ENCODE measurements at regions not wholly inside any gene's neighbourhood (a gene's known extent, or its start where the extent isn't known, plus 50 kb on each side); places are given as distances from the start of the nearest gene placed in this dataset.

DNA sequence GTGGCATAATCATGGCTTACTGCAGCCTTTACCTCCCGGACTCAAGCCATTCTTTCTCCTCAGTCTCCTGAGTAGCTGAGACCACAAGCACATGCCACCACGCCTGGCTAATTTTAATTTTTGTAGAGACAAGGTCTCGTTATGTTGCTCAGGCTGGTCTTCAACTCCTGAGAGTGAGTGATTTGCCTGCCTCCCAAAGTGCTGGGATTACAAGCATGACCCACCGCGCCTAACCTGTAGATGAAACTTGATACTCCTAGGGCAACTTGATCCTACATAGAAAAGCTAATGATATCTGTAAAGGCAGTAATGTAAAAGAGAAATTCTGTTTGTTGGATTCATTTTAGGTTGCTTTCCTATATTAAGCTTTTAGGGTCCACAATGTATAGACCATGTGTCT, 391.9 kb upstream of the THRB start:
- Histone ChIP-seq H3K9me3 (ENCODE audit: control insufficient read depth in 5 of 5, low read length in 5 of 5) (no peaks in the 10 kb centered on the region), H3K4me3 (ENCODE audit: low read depth in 1 of 5, low read length in 5 of 5) (no peak overlapping the region), H3K27ac (ENCODE audit: low read depth, low read length) (no peak overlapping the region), H3K4me1 (ENCODE audit: control insufficient read depth in 5 of 5, insufficient read depth in 5 of 5, low read length in 5 of 5) (no peaks in the 10 kb centered on the region), H3K27me3 (ENCODE audit: control insufficient read depth in 5 of 5, insufficient read depth in 4 of 5, low read length in 5 of 5) (no peaks in the 10 kb centered on the region), H3K36me3 (ENCODE audit: control insufficient read depth in 5 of 5, insufficient read depth in 5 of 5, low read length in 5 of 5) (no peaks in the 10 kb centered on the region), H3K9ac (ENCODE audit: low read length in 5 of 5) (no peak overlapping the region)

DNA sequence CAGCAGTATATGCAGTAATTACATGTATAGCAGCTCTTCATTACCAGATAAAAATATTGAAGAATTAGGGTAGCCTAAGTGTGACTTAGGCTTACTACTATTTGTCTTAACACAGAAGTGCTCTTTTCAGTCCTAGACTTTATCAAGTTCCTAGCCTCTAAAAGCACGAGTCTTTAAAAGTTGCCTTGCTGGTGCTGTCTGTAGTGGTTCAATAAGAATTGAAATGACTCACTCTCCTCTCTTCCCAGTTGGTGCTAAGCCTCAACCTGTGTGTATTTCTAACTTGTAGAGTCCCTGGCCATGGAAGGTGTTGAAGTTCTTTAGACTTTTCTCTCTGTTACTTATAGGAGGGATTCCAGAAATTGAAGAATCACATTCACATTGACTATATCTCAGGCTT, 395.4 kb upstream of the THRB start:
- Histone ChIP-seq H3K36me3 (ENCODE audit: control insufficient read depth in 5 of 5, insufficient read depth in 5 of 5, low read length in 5 of 5) (no peaks in the 10 kb centered on the region), H3K9me3 (ENCODE audit: control insufficient read depth in 5 of 5, low read length in 5 of 5) (peaks cover 0 to 3% (median 0%) of the 10 kb centered on the region in 5 donors), H3K4me1 (ENCODE audit: control insufficient read depth in 5 of 5, insufficient read depth in 5 of 5, low read length in 5 of 5) (no peaks in the 10 kb centered on the region), H3K4me3 (ENCODE audit: low read depth in 1 of 5, low read length in 5 of 5) (no peak overlapping the region), H3K27me3 (ENCODE audit: control insufficient read depth in 5 of 5, insufficient read depth in 4 of 5, low read length in 5 of 5) (no peaks in the 10 kb centered on the region), H3K9ac (ENCODE audit: low read length in 5 of 5) (no peak overlapping the region), H3K27ac (ENCODE audit: low read depth, low read length) (no peak overlapping the region)

- H3K27me3 ChIP-seq (ENCODE audit: control insufficient read depth in 5 of 5, insufficient read depth in 4 of 5, low read length in 5 of 5) = no peaks in the 10 kb centered on the region
- no peaks in the 10 kb centered on the region for H3K4me1 ChIP-seq (ENCODE audit: control insufficient read depth in 5 of 5, insufficient read depth in 5 of 5, low read length in 5 of 5)
- H3K36me3 ChIP-seq (ENCODE audit: control insufficient read depth in 5 of 5, insufficient read depth in 5 of 5, low read length in 5 of 5) = no peaks in the 10 kb centered on the region
- peaks cover 0 to under 1% (median 0%) of the 10 kb centered on the region in 5 donors for H3K9me3 ChIP-seq (ENCODE audit: control insufficient read depth in 5 of 5, low read length in 5 of 5)
- no peak overlapping the region for H3K27ac ChIP-seq (ENCODE audit: low read depth, low read length)
- no peak overlapping the region for H3K4me3 ChIP-seq (ENCODE audit: low read depth in 1 of 5, low read length in 5 of 5)
- H3K9ac ChIP-seq (ENCODE audit: low read length in 5 of 5) = no peak overlapping the region
Observed at GRCh38 chr3:24899373-24899772, 404.7 kb upstream of the THRB start.

DNA sequence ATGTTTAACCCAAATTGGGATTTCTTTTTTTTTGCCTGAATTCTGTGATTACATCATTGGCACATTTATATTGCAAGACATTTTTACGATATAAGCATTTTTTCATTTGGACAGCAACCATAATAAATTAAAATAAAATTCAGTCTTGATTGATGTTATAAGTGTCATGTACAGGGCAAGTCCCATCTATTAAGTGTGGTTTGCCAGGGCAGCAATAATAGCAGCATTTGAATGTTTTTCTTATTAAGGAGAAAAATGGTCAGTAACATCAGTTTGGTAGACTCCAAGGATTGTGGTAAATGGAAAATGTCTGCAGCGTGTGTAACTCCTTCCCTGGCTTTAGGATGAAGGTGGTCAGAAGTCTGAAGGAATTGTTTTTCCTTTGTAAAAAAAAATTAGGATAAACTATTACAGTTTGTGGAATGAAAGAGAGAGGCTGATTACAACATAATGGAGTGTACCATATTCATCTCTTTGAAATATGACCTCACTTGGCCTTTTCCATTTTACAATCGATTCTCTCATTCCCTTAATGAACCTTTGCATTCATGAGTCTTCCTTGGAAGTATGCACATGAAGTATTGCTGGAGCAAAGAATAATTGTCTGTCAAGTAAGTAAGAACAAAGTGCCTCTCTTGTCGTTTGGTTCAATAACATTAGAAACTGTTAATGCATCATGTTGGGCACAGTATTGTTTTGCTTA, 405.4 kb upstream of the THRB start:
- Histone ChIP-seq H3K4me1 (ENCODE audit: control insufficient read depth in 5 of 5, insufficient read depth in 5 of 5, low read length in 5 of 5) (no peaks in the 10 kb centered on the region), H3K4me3 (ENCODE audit: low read depth in 1 of 5, low read length in 5 of 5) (no peak overlapping the region), H3K27me3 (ENCODE audit: control insufficient read depth in 5 of 5, insufficient read depth in 4 of 5, low read length in 5 of 5) (no peaks in the 10 kb centered on the region), H3K36me3 (ENCODE audit: control insufficient read depth in 5 of 5, insufficient read depth in 5 of 5, low read length in 5 of 5) (no peaks in the 10 kb centered on the region), H3K27ac (ENCODE audit: low read depth, low read length) (no peak overlapping the region), H3K9ac (ENCODE audit: low read length in 5 of 5) (no peak overlapping the region), H3K9me3 (ENCODE audit: control insufficient read depth in 5 of 5, low read length in 5 of 5) (no peaks in the 10 kb centered on the region)

DNA sequence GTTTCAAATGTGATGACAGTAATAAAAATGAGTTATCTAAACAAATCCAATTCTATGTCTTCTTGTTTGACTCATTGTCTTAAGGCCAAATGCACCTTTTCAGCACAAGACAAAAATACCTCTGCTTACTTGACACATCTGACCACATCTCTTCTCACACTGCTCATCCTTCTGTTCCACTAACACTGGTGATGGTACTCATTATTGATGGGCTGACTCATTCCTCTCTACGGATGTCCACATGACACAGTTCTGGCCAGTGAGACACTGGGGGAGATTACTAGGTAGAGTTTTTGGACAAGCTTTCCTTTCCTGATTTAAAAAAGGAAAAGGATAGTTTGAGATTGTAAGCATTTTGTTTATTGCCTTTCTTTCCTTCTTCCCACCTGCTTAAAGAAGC, 410.6 kb upstream of the THRB start:
- Histone ChIP-seq H3K27me3 (ENCODE audit: control insufficient read depth in 5 of 5, insufficient read depth in 4 of 5, low read length in 5 of 5) (no peaks in the 10 kb centered on the region), H3K36me3 (ENCODE audit: control insufficient read depth in 5 of 5, insufficient read depth in 5 of 5, low read length in 5 of 5) (no peaks in the 10 kb centered on the region), H3K9me3 (ENCODE audit: control insufficient read depth in 5 of 5, low read length in 5 of 5) (no peaks in the 10 kb centered on the region), H3K4me1 (ENCODE audit: control insufficient read depth in 5 of 5, insufficient read depth in 5 of 5, low read length in 5 of 5) (peaks cover 0 to 2% (median 0%) of the 10 kb centered on the region in 5 donors), H3K4me3 (ENCODE audit: low read depth in 1 of 5, low read length in 5 of 5) (no peak overlapping the region), H3K27ac (ENCODE audit: low read depth, low read length) (no peak overlapping the region), H3K9ac (ENCODE audit: low read length in 5 of 5) (no peak overlapping the region)

- no peak overlapping the region for H3K4me3 ChIP-seq (ENCODE audit: low read depth in 1 of 5, low read length in 5 of 5)
- no peak overlapping the region for H3K9ac ChIP-seq (ENCODE audit: low read length in 5 of 5)
- no peaks in the 10 kb centered on the region for H3K9me3 ChIP-seq (ENCODE audit: control insufficient read depth in 5 of 5, low read length in 5 of 5)
- H3K36me3 ChIP-seq (ENCODE audit: control insufficient read depth in 5 of 5, insufficient read depth in 5 of 5, low read length in 5 of 5) = no peaks in the 10 kb centered on the region
- H3K27ac ChIP-seq (ENCODE audit: low read depth, low read length) = no peak overlapping the region
- H3K4me1 ChIP-seq (ENCODE audit: control insufficient read depth in 5 of 5, insufficient read depth in 5 of 5, low read length in 5 of 5) = peaks cover 0 to 2% (median 0%) of the 10 kb centered on the region in 5 donors
- no peaks in the 10 kb centered on the region for H3K27me3 ChIP-seq (ENCODE audit: control insufficient read depth in 5 of 5, insufficient read depth in 4 of 5, low read length in 5 of 5)
Observed at GRCh38 chr3:24907106-24907505, 412.5 kb upstream of the THRB start.

- Histone ChIP-seq H3K9ac (ENCODE audit: low read length in 5 of 5) (no peak overlapping the region), H3K27ac (ENCODE audit: low read depth, low read length) (no peak overlapping the region), H3K4me3 (ENCODE audit: low read depth in 1 of 5, low read length in 5 of 5) (no peak overlapping the region), H3K36me3 (ENCODE audit: control insufficient read depth in 5 of 5, insufficient read depth in 5 of 5, low read length in 5 of 5) (no peaks in the 10 kb centered on the region), H3K9me3 (ENCODE audit: control insufficient read depth in 5 of 5, low read length in 5 of 5) (no peaks in the 10 kb centered on the region), H3K27me3 (ENCODE audit: control insufficient read depth in 5 of 5, insufficient read depth in 4 of 5, low read length in 5 of 5) (no peaks in the 10 kb centered on the region), H3K4me1 (ENCODE audit: control insufficient read depth in 5 of 5, insufficient read depth in 5 of 5, low read length in 5 of 5) (peaks cover 0 to 2% (median 0%) of the 10 kb centered on the region in 5 donors)
Observed at GRCh38 chr3:24911076-24911475, 416.4 kb upstream of the THRB start.

- H3K27ac ChIP-seq (ENCODE audit: low read depth, low read length) = no peak overlapping the region
- H3K36me3 ChIP-seq (ENCODE audit: control insufficient read depth in 5 of 5, insufficient read depth in 5 of 5, low read length in 5 of 5) = no peaks in the 10 kb centered on the region
- no peak overlapping the region for H3K9ac ChIP-seq (ENCODE audit: low read length in 5 of 5)
Observed at GRCh38 chr3:24915639-24916038, 421.0 kb upstream of the THRB start.

DNA sequence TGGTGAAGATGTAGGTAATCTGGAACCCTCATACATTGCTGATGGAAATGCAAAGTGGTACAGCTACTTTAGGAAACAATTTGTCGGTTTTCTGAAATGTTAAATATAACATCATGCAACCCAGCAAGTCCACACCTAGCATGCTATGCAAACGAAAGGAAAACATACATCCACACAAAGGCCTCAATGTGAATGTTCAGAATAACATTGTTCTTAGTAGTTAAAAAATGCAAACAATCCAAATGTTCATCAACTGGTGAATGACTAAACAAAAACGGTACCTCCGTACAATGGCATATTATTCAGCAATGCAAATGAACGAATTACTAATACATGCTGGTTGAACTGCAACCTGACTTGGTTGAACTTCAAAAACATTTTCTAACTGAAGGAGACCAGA, 423.3 kb upstream of the THRB start:
- Histone ChIP-seq H3K9ac (ENCODE audit: low read length in 5 of 5) (no peak overlapping the region), H3K9me3 (ENCODE audit: control insufficient read depth in 5 of 5, low read length in 5 of 5) (no peaks in the 10 kb centered on the region), H3K4me1 (ENCODE audit: control insufficient read depth in 5 of 5, insufficient read depth in 5 of 5, low read length in 5 of 5) (no peaks in the 10 kb centered on the region), H3K4me3 (ENCODE audit: low read depth in 1 of 5, low read length in 5 of 5) (no peak overlapping the region), H3K36me3 (ENCODE audit: control insufficient read depth in 5 of 5, insufficient read depth in 5 of 5, low read length in 5 of 5) (no peaks in the 10 kb centered on the region), H3K27me3 (ENCODE audit: control insufficient read depth in 5 of 5, insufficient read depth in 4 of 5, low read length in 5 of 5) (no peaks in the 10 kb centered on the region), H3K27ac (ENCODE audit: low read depth, low read length) (no peak overlapping the region)

More at GRCh38 chr3:24915639-24916038, 421.0 kb upstream of the THRB start:
- Histone ChIP-seq H3K4me1 (ENCODE audit: control insufficient read depth in 5 of 5, insufficient read depth in 5 of 5, low read length in 5 of 5) (no peaks in the 10 kb centered on the region), H3K27me3 (ENCODE audit: control insufficient read depth in 5 of 5, insufficient read depth in 4 of 5, low read length in 5 of 5) (no peaks in the 10 kb centered on the region), H3K4me3 (ENCODE audit: low read depth in 1 of 5, low read length in 5 of 5) (no peak overlapping the region), H3K9me3 (ENCODE audit: control insufficient read depth in 5 of 5, low read length in 5 of 5) (no peaks in the 10 kb centered on the region)

DNA sequence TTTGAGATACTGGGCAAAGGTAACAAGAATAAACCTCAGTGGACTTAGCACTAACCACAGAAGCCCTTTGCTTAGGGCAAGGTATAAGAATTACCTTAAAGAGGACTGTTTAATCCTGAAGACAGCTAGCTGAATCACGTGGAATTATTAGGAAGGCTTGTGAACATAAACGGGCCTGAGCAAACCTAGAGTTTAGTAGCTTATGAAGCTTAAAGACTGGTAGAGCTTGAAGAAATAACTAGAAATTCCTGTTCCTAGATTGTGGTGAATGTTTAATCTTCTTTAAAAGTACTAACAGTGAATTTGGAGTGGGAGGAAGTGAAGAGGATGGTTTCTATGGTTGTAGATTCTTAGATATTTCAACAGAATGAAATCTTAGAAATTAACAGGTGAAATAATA, 428.9 kb upstream of the THRB start:
- Histone ChIP-seq H3K4me1 (ENCODE audit: control insufficient read depth in 5 of 5, insufficient read depth in 5 of 5, low read length in 5 of 5) (no peaks in the 10 kb centered on the region), H3K9me3 (ENCODE audit: control insufficient read depth in 5 of 5, low read length in 5 of 5) (no peaks in the 10 kb centered on the region), H3K4me3 (ENCODE audit: low read depth in 1 of 5, low read length in 5 of 5) (no peak overlapping the region), H3K27me3 (ENCODE audit: control insufficient read depth in 5 of 5, insufficient read depth in 4 of 5, low read length in 5 of 5) (no peaks in the 10 kb centered on the region), H3K27ac (ENCODE audit: low read depth, low read length) (no peak overlapping the region), H3K36me3 (ENCODE audit: control insufficient read depth in 5 of 5, insufficient read depth in 5 of 5, low read length in 5 of 5) (no peaks in the 10 kb centered on the region), H3K9ac (ENCODE audit: low read length in 5 of 5) (no peak overlapping the region)
